Neural progenitor cell (in vitro differentiated cells): ENCODE measurements at regions not wholly inside any gene's neighbourhood (a gene's known extent, or its start where the extent isn't known, plus 50 kb on each side); places are given as distances from the start of the nearest gene placed in this dataset.
"Not testable (repeated sequence)": the region's sequence is repeated elsewhere in the genome, so short reads cannot be mapped to it uniquely, and the experiment has no call there.

Experiments used
- DNase-seq: peaks from one replicate; pipeline ENCODE4 v3.0.0-alpha.2; 2016; ENCODE audit warnings: low spot score
- H2AFZ ChIP-seq: fragments of 200-600 bp; sonication (generic); replicated peaks from 2 replicates; pipeline ENCODE4 v1.6.1; 2016; ENCODE audit warnings: antibody characterized with exemption
- H3F3A ChIP-seq: fragments of 200-600 bp; sonication (generic); 2 replicates; pipeline ENCODE4 v1.6.1; 2016; ENCODE audit warnings: antibody characterized with exemption, low read depth
- H3K27ac ChIP-seq: fragments of 200-600 bp; sonication (generic); 2 replicates; pipeline ENCODE4 v1.5.1; 2016; ENCODE audit warnings: mild to moderate bottlenecking
- H3K27me3 ChIP-seq: fragments of 200-600 bp; sonication (generic); 2 replicates; pipeline ENCODE4 v1.6.1; 2016; ENCODE audit warnings: mild to moderate bottlenecking, moderate library complexity
- H3K36me3 ChIP-seq: fragments of 200-600 bp; sonication (generic); 2 replicates; pipeline ENCODE4 v1.5.1; 2016
- H3K4me1 ChIP-seq: fragments of 200-600 bp; sonication (generic); 2 replicates; pipeline ENCODE4 v1.6.1; 2016; ENCODE audit warnings: mixed run types
- H3K4me2 ChIP-seq: fragments of 200-600 bp; sonication (generic); 2 replicates; pipeline ENCODE4 v1.6.1; 2016
- H3K4me3 ChIP-seq: fragments of 200-600 bp; sonication (generic); 2 replicates; pipeline ENCODE4 v1.5.1; 2016
- H3K79me2 ChIP-seq: fragments of 200-600 bp; sonication (generic); 2 replicates; pipeline ENCODE4 v1.6.1; 2016; ENCODE audit warnings: low read depth
- H3K9ac ChIP-seq: fragments of 200-600 bp; sonication (generic); 2 replicates; pipeline ENCODE4 v1.6.1; 2016
- H3K9me3 ChIP-seq: fragments of 200-600 bp; sonication (generic); 2 replicates; pipeline ENCODE4 v1.5.1; 2016; ENCODE audit warnings: low read depth
- H4K20me1 ChIP-seq: fragments of 200-600 bp; sonication (generic); 2 replicates; pipeline ENCODE4 v1.6.1; 2016; ENCODE audit warnings: low read depth
- H3K27ac Mint-ChIP-seq: 3 replicates; pipeline ENCODE4 v1.8.0; 2021; ENCODE audit warnings: mixed read lengths
- H3K27me3 Mint-ChIP-seq: 2 replicates; pipeline ENCODE4 v1.8.0; 2022; ENCODE audit warnings: low read depth, mild to moderate bottlenecking, inconsistent platforms, moderate library complexity, mixed read lengths; ENCODE audit not compliant: insufficient read depth
- H3K36me3 Mint-ChIP-seq: 3 replicates; pipeline ENCODE4 v1.8.0; 2021; ENCODE audit warnings: mixed read lengths
- H3K4me1 Mint-ChIP-seq: 3 replicates; pipeline ENCODE4 v1.8.0; 2021; ENCODE audit warnings: mixed read lengths
- H3K4me3 Mint-ChIP-seq: 3 replicates; pipeline ENCODE4 v1.8.0; 2021; ENCODE audit warnings: mild to moderate bottlenecking, moderate library complexity, mixed read lengths
- H3K9me3 Mint-ChIP-seq: 3 replicates; pipeline ENCODE4 v1.8.0; 2020; ENCODE audit warnings: mixed read lengths
- EZH2 ChIP-seq: fragments of 200-600 bp; sonication (generic); IDR thresholded peaks from 2 replicates; pipeline ENCODE4 v1.6.1; 2017; ENCODE audit warnings: antibody characterized with exemption, mild to moderate bottlenecking, moderate library complexity
- EZH2phosphoT487 ChIP-seq: fragments of 200-600 bp; sonication (generic); IDR thresholded peaks from 2 replicates; pipeline ENCODE4 v1.6.1; 2017; ENCODE audit warnings: antibody characterized with exemption
- TF ChIP-seq, protein P1 (sequence below): fragments of 200-600 bp; sonication (generic); IDR thresholded peaks from 2 replicates; pipeline ENCODE4 v1.5.1; 2017; ENCODE audit warnings: antibody characterized with exemption, mild to moderate bottlenecking

DNA sequence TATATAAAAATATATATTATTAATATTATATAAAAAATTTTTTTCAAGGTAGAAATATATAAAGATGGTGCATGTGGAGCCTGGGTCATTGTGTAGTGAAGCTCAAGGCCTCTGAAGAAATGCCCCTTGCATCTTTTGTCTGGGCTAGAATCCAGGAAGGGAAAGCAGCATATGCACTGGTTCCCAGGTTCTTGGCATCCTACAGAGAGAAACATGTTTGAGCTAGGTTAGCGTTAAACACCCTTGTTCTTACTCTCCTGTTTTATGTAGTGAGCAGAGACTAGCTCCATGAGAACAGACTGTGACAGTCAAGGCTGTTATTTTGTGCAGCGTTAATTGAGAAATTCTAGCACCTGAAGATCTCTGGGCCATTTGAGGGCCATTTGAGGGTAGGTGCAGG is 116.1 kb downstream of the POM121L12 start:
- H3K4me3 ChIP-seq, result no peak overlapping the region
- Mint-ChIP-seq H3K9me3 (no peaks in the 10 kb centered on the region), H3K27ac (no peak overlapping the region), H3K27me3 (no peaks in the 10 kb centered on the region), H3K4me3 (no peak overlapping the region), H3K4me1 (peaks cover 4% of the 10 kb centered on the region), H3K36me3 (no peaks in the 10 kb centered on the region)
- no peaks in the 10 kb centered on the region for H4K20me1 ChIP-seq
- H3K36me3 ChIP-seq, result no peaks in the 10 kb centered on the region
- no peaks in the 10 kb centered on the region for H3F3A ChIP-seq
- no peaks in the 10 kb centered on the region for H3K9me3 ChIP-seq
- no peak overlapping the region for H3K27ac ChIP-seq
- TF ChIP-seq, protein P1, sequence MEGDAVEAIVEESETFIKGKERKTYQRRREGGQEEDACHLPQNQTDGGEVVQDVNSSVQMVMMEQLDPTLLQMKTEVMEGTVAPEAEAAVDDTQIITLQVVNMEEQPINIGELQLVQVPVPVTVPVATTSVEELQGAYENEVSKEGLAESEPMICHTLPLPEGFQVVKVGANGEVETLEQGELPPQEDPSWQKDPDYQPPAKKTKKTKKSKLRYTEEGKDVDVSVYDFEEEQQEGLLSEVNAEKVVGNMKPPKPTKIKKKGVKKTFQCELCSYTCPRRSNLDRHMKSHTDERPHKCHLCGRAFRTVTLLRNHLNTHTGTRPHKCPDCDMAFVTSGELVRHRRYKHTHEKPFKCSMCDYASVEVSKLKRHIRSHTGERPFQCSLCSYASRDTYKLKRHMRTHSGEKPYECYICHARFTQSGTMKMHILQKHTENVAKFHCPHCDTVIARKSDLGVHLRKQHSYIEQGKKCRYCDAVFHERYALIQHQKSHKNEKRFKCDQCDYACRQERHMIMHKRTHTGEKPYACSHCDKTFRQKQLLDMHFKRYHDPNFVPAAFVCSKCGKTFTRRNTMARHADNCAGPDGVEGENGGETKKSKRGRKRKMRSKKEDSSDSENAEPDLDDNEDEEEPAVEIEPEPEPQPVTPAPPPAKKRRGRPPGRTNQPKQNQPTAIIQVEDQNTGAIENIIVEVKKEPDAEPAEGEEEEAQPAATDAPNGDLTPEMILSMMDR, result no peak
- TF ChIP-seq EZH2phosphoT487, result no peak
- TF ChIP-seq EZH2, result no peak
- no peak for DNase-seq
- no peak overlapping the region for H3K4me2 ChIP-seq
- H2AFZ ChIP-seq, result no peak overlapping the region
- no peak overlapping the region for H3K9ac ChIP-seq
- peaks cover 3% of the 10 kb centered on the region for H3K4me1 ChIP-seq
- H3K79me2 ChIP-seq, result no peaks in the 10 kb centered on the region
- no peaks in the 10 kb centered on the region for H3K27me3 ChIP-seq

- H3K4me2 ChIP-seq, H3K27ac ChIP-seq, H3K9ac ChIP-seq, H3K9me3 ChIP-seq, H3K4me1 ChIP-seq, H3F3A ChIP-seq, H3K4me3 ChIP-seq, H3K27ac Mint-ChIP-seq, DNase-seq, H3K9me3 Mint-ChIP-seq, H3K36me3 ChIP-seq, H4K20me1 ChIP-seq, H3K4me3 Mint-ChIP-seq, H3K36me3 Mint-ChIP-seq, H3K27me3 Mint-ChIP-seq, H2AFZ ChIP-seq, H3K27me3 ChIP-seq, H3K79me2 ChIP-seq, H3K4me1 Mint-ChIP-seq: not testable (repeated sequence)
These were observed 151.8 kb downstream of the POM121L12 start for GRCh38 chr7:53187184-53187583.

DNA sequence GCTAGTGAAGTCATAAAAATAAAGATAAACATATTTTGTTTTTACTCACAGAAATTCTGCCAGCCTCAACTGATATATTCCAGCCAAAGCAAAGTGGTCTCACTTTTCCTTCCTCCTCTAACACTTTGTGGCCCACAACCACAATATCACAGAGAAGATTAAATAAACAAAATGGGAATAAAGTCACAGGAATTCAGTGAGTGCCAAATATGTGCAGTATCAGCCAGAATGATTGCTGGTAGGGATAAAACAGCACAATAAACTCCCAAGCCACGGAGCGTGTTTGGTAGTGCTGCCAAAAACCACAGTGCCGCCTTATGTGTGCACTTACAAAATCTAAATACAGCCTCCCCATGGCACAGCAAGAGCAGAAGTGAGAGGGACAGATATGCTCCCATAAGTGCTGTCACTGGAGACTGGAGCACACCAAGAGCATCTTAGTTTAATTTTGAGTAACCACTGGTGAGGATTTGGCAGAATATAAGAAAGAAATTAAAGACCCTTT is 155.8 kb downstream of the POM121L12 start:
- H3K9ac ChIP-seq, result no peak overlapping the region
- H4K20me1 ChIP-seq, result no peaks in the 10 kb centered on the region
- no peaks in the 10 kb centered on the region for H3K9me3 ChIP-seq
- Mint-ChIP-seq H3K27ac (no peak overlapping the region), H3K4me3 (no peak overlapping the region), H3K4me1 (no peaks in the 10 kb centered on the region), H3K36me3 (no peaks in the 10 kb centered on the region), H3K27me3 (no peaks in the 10 kb centered on the region), H3K9me3 (no peaks in the 10 kb centered on the region)
- H3F3A ChIP-seq, result no peaks in the 10 kb centered on the region
- H3K4me2 ChIP-seq, result no peak overlapping the region
- H2AFZ ChIP-seq, result no peak overlapping the region
- TF ChIP-seq EZH2phosphoT487 (no peak), EZH2 (no peak)
- TF ChIP-seq, protein P1, result no peak
- no peaks in the 10 kb centered on the region for H3K27me3 ChIP-seq
- H3K36me3 ChIP-seq, result no peaks in the 10 kb centered on the region
- H3K4me3 ChIP-seq, result no peak overlapping the region
- H3K79me2 ChIP-seq, result no peaks in the 10 kb centered on the region
- H3K27ac ChIP-seq, result no peak overlapping the region
- no peaks in the 10 kb centered on the region for H3K4me1 ChIP-seq
- no peak for DNase-seq

GRCh38 chr7:53191836-53192443 is 156.5 kb downstream of the POM121L12 start:
- no peak for DNase-seq
- TF ChIP-seq EZH2, result no peak
- TF ChIP-seq, protein P1, result no peak
- TF ChIP-seq EZH2phosphoT487, result no peak

More at GRCh38 chr7:53191836-53192443, 156.5 kb downstream of the POM121L12 start:
- Histone ChIP-seq H3K9ac (no peak overlapping the region), H3K36me3 (no peaks in the 10 kb centered on the region), H3K27ac (no peak overlapping the region), H3K4me1 (no peaks in the 10 kb centered on the region), H2AFZ (no peak overlapping the region), H3K4me3 (no peak overlapping the region), H3F3A (no peaks in the 10 kb centered on the region), H4K20me1 (no peaks in the 10 kb centered on the region), H3K9me3 (no peaks in the 10 kb centered on the region), H3K4me2 (no peak overlapping the region), H3K27me3 (no peaks in the 10 kb centered on the region), H3K79me2 (no peaks in the 10 kb centered on the region)
- Mint-ChIP-seq H3K27ac (no peak overlapping the region), H3K36me3 (no peaks in the 10 kb centered on the region), H3K4me3 (no peak overlapping the region), H3K27me3 (no peaks in the 10 kb centered on the region), H3K4me1 (no peaks in the 10 kb centered on the region), H3K9me3 (no peaks in the 10 kb centered on the region)
